ENCODE measurements at regions not wholly inside any gene's neighbourhood (a gene's known extent, or its start where the extent isn't known, plus 50 kb on each side); places are given as distances from the start of the nearest gene placed in this dataset.

DNA sequence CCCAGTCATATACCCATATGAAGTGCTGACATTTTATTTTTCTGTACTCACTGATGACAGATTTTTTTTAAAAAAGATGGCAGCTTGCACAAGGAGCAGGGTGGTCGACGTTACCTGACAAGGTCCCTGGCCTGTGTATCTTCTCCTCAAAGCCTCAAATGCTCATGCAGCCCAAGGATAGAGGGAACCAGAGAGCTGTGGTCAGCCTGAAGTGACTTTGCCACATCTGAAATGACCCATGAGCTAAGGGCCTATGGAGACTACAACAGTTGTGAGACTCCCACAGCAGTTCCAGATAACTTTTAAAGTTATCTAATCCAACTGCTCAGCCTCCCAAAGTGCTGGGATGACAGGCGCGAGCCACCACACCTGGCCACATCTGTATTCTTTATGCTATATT lies 131.1 kb downstream of the GLUL start:
- Histone ChIP-seq H3K4me1 (peaks cover 9% of the 10 kb centered on the region), H3K27me3 (no peaks in the 10 kb centered on the region), H3K27ac (no peak overlapping the region), H3K9me3 (no peaks in the 10 kb centered on the region), H3K4me3 (no peak overlapping the region), H3K36me3 (no peaks in the 10 kb centered on the region)
- intact Hi-C loops (cut with DNase I): no loop called here
- DNase-seq (ENCODE audit: extremely low spot score in 2 of 2): no peak
- TF ChIP-seq POLR2AphosphoS5 (IDR thresholded peaks at IDR 0.05; ENCODE audit: insufficient read depth in 1 of 2, low read depth in 1 of 2) (no peak), POLR2A (IDR thresholded peaks at IDR 0.05) (no peak)
- TF ChIP-seq, protein P1, sequence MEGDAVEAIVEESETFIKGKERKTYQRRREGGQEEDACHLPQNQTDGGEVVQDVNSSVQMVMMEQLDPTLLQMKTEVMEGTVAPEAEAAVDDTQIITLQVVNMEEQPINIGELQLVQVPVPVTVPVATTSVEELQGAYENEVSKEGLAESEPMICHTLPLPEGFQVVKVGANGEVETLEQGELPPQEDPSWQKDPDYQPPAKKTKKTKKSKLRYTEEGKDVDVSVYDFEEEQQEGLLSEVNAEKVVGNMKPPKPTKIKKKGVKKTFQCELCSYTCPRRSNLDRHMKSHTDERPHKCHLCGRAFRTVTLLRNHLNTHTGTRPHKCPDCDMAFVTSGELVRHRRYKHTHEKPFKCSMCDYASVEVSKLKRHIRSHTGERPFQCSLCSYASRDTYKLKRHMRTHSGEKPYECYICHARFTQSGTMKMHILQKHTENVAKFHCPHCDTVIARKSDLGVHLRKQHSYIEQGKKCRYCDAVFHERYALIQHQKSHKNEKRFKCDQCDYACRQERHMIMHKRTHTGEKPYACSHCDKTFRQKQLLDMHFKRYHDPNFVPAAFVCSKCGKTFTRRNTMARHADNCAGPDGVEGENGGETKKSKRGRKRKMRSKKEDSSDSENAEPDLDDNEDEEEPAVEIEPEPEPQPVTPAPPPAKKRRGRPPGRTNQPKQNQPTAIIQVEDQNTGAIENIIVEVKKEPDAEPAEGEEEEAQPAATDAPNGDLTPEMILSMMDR (IDR thresholded peaks at IDR 0.05): no peak

- no peaks in the 10 kb centered on the region for H3K9me3 ChIP-seq
- TF ChIP-seq POLR2AphosphoS5 (IDR thresholded peaks at IDR 0.05; ENCODE audit: insufficient read depth in 1 of 2, low read depth in 1 of 2): no peak
- TF ChIP-seq, protein P1 (IDR thresholded peaks at IDR 0.05): no peak
- no peak for TF ChIP-seq POLR2A (IDR thresholded peaks at IDR 0.05)
- intact Hi-C loops (cut with DNase I): no loop called here
- H3K27ac ChIP-seq: no peak overlapping the region
- peaks cover 9% of the 10 kb centered on the region for H3K4me1 ChIP-seq
- H3K27me3 ChIP-seq: no peaks in the 10 kb centered on the region
- no peak for DNase-seq (ENCODE audit: extremely low spot score in 2 of 2)
- H3K36me3 ChIP-seq: no peaks in the 10 kb centered on the region
- no peak overlapping the region for H3K4me3 ChIP-seq
These were observed 131.6 kb downstream of the GLUL start for GRCh38 chr1:182259968-182260367.

DNA sequence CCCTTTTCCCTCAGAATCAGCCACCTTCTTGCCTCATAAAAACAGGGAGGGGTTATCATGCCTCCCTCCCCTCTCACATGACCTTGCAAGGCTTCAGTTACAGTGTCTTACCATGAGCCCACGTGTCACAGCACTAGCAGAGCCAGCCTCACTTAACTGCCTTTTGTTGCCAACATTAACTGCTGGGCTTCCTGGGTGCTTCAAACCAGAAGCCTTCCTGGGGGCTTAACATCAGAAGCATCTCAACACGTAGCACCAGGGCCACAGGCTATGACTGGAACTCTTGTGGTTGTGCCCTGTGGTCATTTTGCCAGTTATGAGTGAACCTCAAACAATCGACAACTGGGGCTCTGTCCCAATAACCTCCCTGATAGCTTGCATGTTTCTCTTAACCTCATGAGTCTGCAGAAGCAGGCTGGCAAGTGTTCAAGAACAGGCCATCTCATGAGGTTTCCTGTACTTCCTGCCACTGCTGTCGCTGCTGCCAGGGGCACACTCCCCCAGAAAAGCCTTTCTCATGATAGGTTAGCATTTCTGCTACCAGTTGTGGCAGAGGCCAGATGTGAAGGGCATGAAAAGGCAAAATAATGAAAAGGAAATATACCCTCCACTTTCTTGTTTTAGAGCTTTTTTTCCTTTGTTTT lies 132.2 kb downstream of the GLUL start:
- Histone ChIP-seq H3K9me3 (no peaks in the 10 kb centered on the region), H3K27me3 (no peaks in the 10 kb centered on the region), H3K4me3 (no peak overlapping the region), H3K4me1 (peaks cover 9% of the 10 kb centered on the region), H3K36me3 (no peaks in the 10 kb centered on the region), H3K27ac (no peak overlapping the region)
- TF ChIP-seq, protein P1 (IDR thresholded peaks at IDR 0.05): no peak
- no peak for TF ChIP-seq POLR2AphosphoS5 (IDR thresholded peaks at IDR 0.05; ENCODE audit: insufficient read depth in 1 of 2, low read depth in 1 of 2)
- no peak for TF ChIP-seq POLR2A (IDR thresholded peaks at IDR 0.05)
- no peak for DNase-seq (ENCODE audit: extremely low spot score in 2 of 2)
- intact Hi-C loops (cut with DNase I): no loop called here

- Histone ChIP-seq H3K27ac (no peak overlapping the region), H3K4me1 (peaks cover 9% of the 10 kb centered on the region), H3K9me3 (no peaks in the 10 kb centered on the region), H3K36me3 (no peaks in the 10 kb centered on the region), H3K4me3 (no peak overlapping the region), H3K27me3 (no peaks in the 10 kb centered on the region)
- intact Hi-C loops (cut with DNase I): no loop called here
- DNase-seq (ENCODE audit: extremely low spot score in 2 of 2): no peak
- TF ChIP-seq POLR2AphosphoS5 (IDR thresholded peaks at IDR 0.05; ENCODE audit: insufficient read depth in 1 of 2, low read depth in 1 of 2) (no peak), POLR2A (IDR thresholded peaks at IDR 0.05) (no peak)
- TF ChIP-seq, protein P1 (IDR thresholded peaks at IDR 0.05): no peak
These were observed 134.1 kb downstream of the GLUL start for GRCh38 chr1:182257369-182258063.

DNA sequence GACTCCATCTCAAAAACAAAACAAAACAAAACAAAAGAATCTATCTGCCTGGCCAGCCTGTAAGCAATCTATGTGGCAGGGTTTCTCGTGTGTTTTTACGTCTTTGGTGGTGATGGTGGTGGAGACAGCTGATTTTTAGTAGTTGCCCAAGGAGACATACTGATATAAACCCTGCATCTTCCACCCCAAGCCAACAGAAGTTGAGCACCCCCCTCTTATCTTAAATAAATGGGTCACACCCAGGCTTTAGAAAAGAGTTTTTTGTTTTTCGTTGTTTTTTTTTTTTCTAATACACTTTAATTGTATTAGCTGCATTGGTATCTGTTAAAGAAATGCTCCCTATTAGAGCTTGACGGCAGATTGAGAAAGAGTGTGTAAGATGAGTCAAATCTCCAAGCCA lies 134.7 kb downstream of the GLUL start:
- intact Hi-C loops (cut with DNase I): no loop called here
- TF ChIP-seq, protein P1 (IDR thresholded peaks at IDR 0.05): no peak
- TF ChIP-seq POLR2A (IDR thresholded peaks at IDR 0.05) (no peak), POLR2AphosphoS5 (IDR thresholded peaks at IDR 0.05; ENCODE audit: insufficient read depth in 1 of 2, low read depth in 1 of 2) (no peak)
- DNase-seq (ENCODE audit: extremely low spot score in 2 of 2): no peak
- Histone ChIP-seq H3K27me3 (no peaks in the 10 kb centered on the region), H3K36me3 (no peaks in the 10 kb centered on the region), H3K4me3 (no peak overlapping the region), H3K27ac (no peak overlapping the region), H3K9me3 (no peaks in the 10 kb centered on the region), H3K4me1 (peaks cover 9% of the 10 kb centered on the region)

Data from vagina (tissue), 2 donors.